ENCODE measurements at regions not wholly inside any gene's neighbourhood (a gene's known extent, or its start where the extent isn't known, plus 50 kb on each side); places are given as distances from the start of the nearest gene placed in this dataset.
"Not testable (repeated sequence)": the region's sequence is repeated elsewhere in the genome, so short reads cannot be mapped to it uniquely, and the experiment has no call there.

DNA sequence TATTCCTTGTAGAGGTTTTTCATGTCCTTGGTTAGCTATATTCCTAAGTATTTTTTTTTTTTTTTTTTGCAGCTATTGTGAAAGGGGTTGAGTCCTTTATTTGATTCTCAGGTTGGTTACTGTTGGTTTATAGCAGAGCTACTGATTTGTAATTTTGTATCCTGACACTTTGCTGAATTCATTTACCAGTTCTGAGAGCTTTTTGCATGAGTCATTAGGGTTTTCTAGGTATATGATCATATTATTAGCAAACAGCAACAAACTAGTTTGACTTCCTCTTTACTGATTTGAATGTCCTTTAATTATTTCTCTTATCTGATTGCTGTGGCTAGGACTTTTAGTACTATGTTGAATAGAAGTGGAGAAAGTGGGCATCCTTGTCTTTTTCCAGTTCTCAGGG, 737.4 kb downstream of the ZNF385D start:
- Mint-ChIP-seq H3K4me3 (no peak overlapping the region), H3K27ac (no peak overlapping the region), H3K4me1 (no peaks in the 10 kb centered on the region), H3K27me3 (ENCODE audit: low read depth) (no peaks in the 10 kb centered on the region), H3K36me3 (ENCODE audit: low read depth) (peaks cover 17% of the 10 kb centered on the region), H3K9me3 (peaks cover 40% of the 10 kb centered on the region)
- TF ChIP-seq, protein P1, sequence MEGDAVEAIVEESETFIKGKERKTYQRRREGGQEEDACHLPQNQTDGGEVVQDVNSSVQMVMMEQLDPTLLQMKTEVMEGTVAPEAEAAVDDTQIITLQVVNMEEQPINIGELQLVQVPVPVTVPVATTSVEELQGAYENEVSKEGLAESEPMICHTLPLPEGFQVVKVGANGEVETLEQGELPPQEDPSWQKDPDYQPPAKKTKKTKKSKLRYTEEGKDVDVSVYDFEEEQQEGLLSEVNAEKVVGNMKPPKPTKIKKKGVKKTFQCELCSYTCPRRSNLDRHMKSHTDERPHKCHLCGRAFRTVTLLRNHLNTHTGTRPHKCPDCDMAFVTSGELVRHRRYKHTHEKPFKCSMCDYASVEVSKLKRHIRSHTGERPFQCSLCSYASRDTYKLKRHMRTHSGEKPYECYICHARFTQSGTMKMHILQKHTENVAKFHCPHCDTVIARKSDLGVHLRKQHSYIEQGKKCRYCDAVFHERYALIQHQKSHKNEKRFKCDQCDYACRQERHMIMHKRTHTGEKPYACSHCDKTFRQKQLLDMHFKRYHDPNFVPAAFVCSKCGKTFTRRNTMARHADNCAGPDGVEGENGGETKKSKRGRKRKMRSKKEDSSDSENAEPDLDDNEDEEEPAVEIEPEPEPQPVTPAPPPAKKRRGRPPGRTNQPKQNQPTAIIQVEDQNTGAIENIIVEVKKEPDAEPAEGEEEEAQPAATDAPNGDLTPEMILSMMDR (IDR thresholded peaks at IDR 0.05; ENCODE audit: unreplicated experiment in 3 of 3): no peak

DNA sequence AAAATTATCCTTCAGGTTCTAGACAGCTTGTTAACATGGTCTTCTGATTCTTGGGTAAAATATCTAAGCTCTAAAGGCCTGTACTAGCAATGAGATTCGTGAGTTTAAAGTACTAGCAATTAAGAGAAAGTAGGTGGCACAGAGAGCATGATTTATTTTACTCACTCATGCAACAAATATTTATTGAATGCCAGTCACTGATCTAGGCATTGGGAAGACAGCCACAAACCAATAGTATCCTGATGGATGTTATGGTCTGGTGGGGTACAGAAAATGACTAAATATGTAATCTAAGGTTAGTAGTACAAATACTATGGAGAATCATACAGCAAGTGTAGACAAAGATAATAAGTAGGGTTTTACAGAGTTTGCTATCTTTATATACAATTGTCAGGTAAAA, 751.3 kb downstream of the ZNF385D start:
- H3K27ac Mint-ChIP-seq: no peak overlapping the region
- no peaks in the 10 kb centered on the region for H3K36me3 Mint-ChIP-seq (ENCODE audit: low read depth)
- H3K9me3 Mint-ChIP-seq: no peaks in the 10 kb centered on the region
- TF ChIP-seq, protein P1 (IDR thresholded peaks at IDR 0.05; ENCODE audit: unreplicated experiment in 3 of 3): no peak
- H3K4me3 Mint-ChIP-seq: no peak overlapping the region
- no peaks in the 10 kb centered on the region for H3K27me3 Mint-ChIP-seq (ENCODE audit: low read depth)
- no peaks in the 10 kb centered on the region for H3K4me1 Mint-ChIP-seq

DNA sequence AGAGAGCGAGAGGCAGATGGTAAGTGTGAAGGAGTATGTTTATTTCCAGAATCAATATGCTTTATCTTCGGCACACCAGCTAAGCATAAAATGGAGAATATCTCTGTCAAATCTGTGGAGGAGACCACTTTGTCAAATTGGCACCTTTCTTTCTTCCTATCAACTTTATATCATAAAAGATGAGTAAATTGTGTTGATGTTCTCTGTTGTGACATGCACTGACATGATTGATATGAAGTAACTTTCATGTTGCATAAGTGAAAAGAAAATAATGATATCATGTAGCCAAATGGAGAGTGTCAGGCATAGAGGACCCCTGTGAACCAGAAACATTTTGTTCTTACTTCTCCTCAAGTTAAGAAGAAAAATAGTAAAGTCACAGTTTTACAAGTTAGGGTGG, 753.8 kb downstream of the ZNF385D start:
- Mint-ChIP-seq H3K4me1 (no peaks in the 10 kb centered on the region), H3K9me3 (no peaks in the 10 kb centered on the region), H3K4me3 (no peak overlapping the region), H3K27me3 (ENCODE audit: low read depth) (no peaks in the 10 kb centered on the region), H3K36me3 (ENCODE audit: low read depth) (no peaks in the 10 kb centered on the region), H3K27ac (no peak overlapping the region)
- TF ChIP-seq, protein P1 (IDR thresholded peaks at IDR 0.05; ENCODE audit: unreplicated experiment in 3 of 3): no peak

DNA sequence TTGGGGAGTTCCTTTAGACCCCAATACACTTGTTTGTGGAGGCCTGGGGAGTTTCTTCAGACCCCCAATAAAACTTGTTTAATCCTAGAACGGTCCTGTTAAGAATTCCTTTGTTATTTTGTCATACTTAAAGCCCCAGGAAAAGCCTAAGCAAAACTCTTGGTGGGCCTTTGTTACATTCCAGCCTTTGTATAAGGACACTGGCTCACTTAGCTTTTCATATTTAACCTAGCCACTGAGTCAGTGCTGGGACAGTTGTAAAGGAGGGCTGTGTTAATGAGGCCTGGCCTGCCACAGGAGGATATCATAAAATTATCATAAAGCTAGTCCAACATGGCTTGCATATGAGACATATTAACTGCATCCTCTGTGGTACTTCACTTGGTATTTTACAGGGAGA, 760.1 kb downstream of the ZNF385D start:
- no peaks in the 10 kb centered on the region for H3K36me3 Mint-ChIP-seq (ENCODE audit: low read depth)
- H3K4me1 Mint-ChIP-seq: peaks cover 5% of the 10 kb centered on the region
- H3K9me3 Mint-ChIP-seq: no peaks in the 10 kb centered on the region
- H3K27ac Mint-ChIP-seq: peak overlapping the region in 2 of 3 experiments; percentile 59 to 65
- TF ChIP-seq, protein P1 (IDR thresholded peaks at IDR 0.05; ENCODE audit: unreplicated experiment in 3 of 3): no peak
- H3K27me3 Mint-ChIP-seq (ENCODE audit: low read depth): no peaks in the 10 kb centered on the region
- H3K4me3 Mint-ChIP-seq: no peak overlapping the region

DNA sequence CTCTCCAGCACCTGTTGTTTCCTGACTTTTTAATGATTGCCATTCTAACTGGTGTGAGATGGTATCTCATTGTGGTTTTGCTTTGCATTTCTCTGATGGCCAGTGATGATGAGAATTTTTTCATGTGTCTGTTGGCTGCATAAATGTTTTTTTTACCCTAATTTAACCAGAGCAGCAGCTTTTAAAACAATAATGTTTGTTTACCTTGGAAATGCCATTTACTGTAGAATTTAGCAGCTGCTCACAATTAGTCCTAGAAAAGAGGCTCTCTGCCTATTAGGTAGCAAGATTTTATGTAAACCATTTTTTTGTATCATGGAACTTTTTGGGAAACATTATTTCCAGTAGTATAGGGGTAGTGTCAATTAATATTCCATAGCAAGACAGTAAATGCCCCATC, 761.4 kb downstream of the ZNF385D start:
- H3K27ac Mint-ChIP-seq; H3K27me3 Mint-ChIP-seq (ENCODE audit: low read depth); H3K4me3 Mint-ChIP-seq; H3K36me3 Mint-ChIP-seq (ENCODE audit: low read depth); H3K9me3 Mint-ChIP-seq; H3K4me1 Mint-ChIP-seq: not testable (repeated sequence)

DNA sequence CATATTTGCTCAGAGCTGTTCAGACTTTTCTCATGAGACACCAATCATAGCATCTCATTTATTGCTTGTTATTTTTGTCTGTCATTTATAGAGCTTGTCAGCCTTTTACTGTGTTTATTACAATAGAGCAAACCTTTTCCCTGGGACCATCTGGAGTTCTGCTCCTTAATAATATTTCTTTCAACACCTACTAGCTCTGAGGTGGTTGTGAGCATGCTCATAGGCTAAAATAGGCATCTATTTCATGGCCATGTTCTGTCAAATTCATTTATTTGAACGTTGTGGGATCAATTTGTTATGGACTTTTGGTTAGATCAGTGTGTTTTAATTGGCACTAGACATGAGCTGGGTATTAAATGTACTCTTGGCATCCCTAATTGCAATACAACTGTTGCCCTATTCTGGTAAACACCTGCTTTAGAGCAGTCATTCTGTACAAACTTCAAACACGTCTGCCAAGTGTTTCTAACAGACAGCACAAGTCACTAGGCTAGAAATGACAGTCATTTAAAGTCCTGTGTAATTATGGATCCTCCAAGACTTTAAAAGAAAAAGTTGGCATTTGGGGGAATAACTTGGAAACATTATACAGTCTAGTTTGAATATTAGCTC, 766.3 kb downstream of the ZNF385D start:
- TF ChIP-seq, protein P1 (IDR thresholded peaks at IDR 0.05; ENCODE audit: unreplicated experiment in 3 of 3): no peak
- Mint-ChIP-seq H3K4me3 (no peak overlapping the region), H3K9me3 (no peaks in the 10 kb centered on the region)

More for the DNA sequence above, 766.3 kb downstream of the ZNF385D start:
- Mint-ChIP-seq H3K27ac (peak overlapping the region in 1 of 3 experiments; percentile 53), H3K36me3 (ENCODE audit: low read depth) (no peaks in the 10 kb centered on the region), H3K27me3 (ENCODE audit: low read depth) (no peaks in the 10 kb centered on the region), H3K4me1 (peaks cover 16% of the 10 kb centered on the region)

All from nephron (organoid).